T-helper 1 cell treated with Interleukin-12 subunit alpha and Interleukin-12 subunit beta and Interleukin-4 antibody, amounts not matched to agents 30 ng/mL and 1 ng/mL, for 36 hours (primary cell): ENCODE measurements at regions not wholly inside any gene's neighbourhood (a gene's known extent, or its start where the extent isn't known, plus 50 kb on each side); places are given as distances from the start of the nearest gene placed in this dataset.
"Not testable (repeated sequence)": the region's sequence is repeated elsewhere in the genome, so short reads cannot be mapped to it uniquely, and the experiment has no call there.

Experiments
- intact Hi-C: fragments of 100-400 bp; cut with micrococcal nuclease; formaldehyde crosslinking; loops from one replicate; pipeline ENCODE4 v1.15.1; 2024

GRCh38 chr7:24392774-24393173, 108.8 kb downstream of the NPY start:
- intact Hi-C loops: no loop called here

GRCh38 chr7:24395512-24395911, 111.5 kb downstream of the NPY start:
- intact Hi-C loops: no loop called here

GRCh38 chr7:24396387-24396786, 112.4 kb downstream of the NPY start:
- intact Hi-C loops: not testable (repeated sequence)

DNA sequence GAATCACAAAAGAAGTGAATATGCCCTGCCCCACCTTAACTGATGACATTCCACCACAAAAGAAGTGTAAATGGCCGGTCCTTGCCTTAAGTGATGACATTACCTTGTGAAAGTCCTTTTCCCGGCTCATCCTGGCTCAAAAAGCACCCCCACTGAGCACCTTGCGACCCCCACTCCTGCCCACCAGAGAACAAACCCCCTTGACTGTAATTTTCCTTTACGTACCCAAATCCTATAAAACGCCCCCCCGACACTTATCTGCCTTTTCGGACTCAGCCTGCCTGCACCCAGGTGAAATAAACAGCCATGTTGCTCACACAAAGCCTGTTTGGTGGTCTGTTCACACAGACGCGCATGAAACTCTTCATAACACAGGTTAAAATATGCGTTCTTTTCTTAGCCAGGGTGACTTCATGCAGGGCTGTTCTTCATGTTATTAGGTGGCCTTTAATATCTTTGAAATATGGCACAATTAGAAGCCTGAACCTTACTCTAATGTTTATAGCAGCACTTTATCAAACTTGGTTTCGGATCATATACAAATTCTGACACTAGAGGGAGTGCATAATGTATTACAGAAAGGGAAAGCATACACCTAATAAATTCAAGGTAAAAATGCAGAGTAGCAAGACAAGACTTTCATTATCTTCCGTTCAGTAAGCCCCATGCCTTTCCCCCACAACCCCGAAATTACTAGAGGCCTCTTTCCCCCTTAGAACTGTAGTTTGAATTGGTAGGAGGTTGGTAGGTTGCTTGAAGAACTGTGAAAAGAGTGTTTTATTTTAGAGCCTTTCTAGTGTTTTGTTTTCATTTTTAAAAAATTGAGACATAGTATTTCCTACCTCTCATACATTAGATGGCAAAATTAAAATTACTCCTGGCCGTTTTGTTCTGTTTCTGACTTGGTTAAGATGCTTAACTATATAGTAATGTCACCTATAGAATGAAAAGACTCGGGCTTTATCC, 117.9 kb downstream of the NPY start:
- intact Hi-C loops: loop anchor here (1.0 to 2.0 kb wide), 3 partner anchors 186 to 697 kb away; no protein-coding TSS in a partner anchor

DNA sequence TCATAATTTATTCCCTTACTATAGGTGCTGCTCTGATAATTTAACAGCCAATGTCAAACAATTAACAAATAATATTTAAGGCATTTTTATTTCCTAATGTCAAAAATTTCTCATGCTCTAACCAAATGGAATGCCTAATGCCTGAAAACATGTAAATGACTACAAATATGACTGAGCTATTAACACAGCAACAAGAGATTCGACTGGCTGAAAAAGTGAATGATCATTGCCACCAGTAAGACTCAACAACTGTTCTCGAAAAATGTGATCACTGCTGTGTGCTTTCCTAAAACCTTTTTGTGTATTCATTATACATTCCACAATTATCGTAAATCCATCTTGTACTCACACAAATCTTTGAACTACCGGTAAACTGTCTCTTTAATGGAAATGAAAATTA, 118.7 kb downstream of the NPY start:
- intact Hi-C loops: loop anchor here (1.0 to 2.0 kb wide), 3 partner anchors 186 to 696 kb away; no protein-coding TSS in a partner anchor

GRCh38 chr7:24403557-24403956, 119.6 kb downstream of the NPY start:
- intact Hi-C loops: loop anchor here (2.0 kb wide), 1 partner anchor 695 kb away; no protein-coding TSS in a partner anchor

GRCh38 chr7:24404315-24404714, 120.3 kb downstream of the NPY start:
- intact Hi-C loops: no loop called here

DNA sequence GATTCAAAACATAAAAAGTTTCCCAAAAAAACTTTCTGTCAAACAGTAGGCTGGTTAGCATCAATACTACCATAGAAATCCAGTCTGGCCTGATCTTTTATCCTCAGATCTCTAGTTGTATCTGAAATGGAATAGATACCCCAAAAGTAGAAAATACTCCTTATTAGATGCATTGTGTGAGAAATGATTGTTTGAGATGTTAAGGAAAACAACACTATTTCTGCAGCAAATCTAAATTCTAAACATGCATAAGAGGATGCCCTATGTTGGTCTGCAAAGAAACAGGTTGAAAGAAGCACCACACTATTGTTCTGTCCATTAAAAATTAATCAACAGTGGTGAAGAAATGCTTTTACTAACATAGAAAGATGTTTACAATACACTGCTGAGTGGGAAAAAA, 121.0 kb downstream of the NPY start:
- intact Hi-C loops: no loop called here

GRCh38 chr7:24406053-24406788, 122.2 kb downstream of the NPY start:
- intact Hi-C loops: no loop called here

GRCh38 chr7:24406789-24407299, 122.9 kb downstream of the NPY start:
- intact Hi-C loops: no loop called here

GRCh38 chr7:24407965-24408364, 124.0 kb downstream of the NPY start:
- intact Hi-C loops: no loop called here

DNA sequence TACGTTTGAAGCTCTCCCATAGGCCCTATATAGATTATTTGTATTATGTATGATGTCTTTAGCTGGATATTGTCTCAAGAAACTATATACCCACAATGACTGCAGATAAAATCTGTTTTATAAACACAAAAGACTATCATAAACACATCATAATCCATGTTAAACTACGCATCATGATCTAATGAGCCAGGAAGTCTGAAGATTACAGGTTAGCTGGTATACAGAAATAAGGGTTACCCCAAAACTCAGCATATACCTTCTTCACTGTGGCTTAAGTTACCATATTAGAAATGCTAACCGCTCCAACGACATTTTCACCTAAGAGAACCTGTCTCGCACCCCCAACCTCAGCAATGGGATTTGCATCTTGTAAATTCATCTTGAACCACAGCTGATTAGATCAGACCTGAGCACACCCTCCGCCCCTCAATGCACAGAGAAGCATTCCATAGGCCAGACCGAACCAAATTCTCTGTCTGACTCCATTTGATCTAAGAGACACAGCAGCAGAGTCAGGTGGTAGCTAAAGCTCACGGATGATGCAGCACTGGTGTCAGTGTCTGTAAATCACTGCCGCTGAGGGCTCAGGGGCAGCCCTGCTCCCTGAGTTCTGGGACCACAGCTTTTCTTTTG, 124.9 kb downstream of the NPY start:
- intact Hi-C loops: no loop called here

GRCh38 chr7:24409431-24410024, 125.5 kb downstream of the NPY start:
- intact Hi-C loops: no loop called here

GRCh38 chr7:24411226-24411625, 127.2 kb downstream of the NPY start:
- intact Hi-C loops: no loop called here

GRCh38 chr7:24417526-24418120, 133.6 kb downstream of the NPY start:
- intact Hi-C loops: no loop called here

DNA sequence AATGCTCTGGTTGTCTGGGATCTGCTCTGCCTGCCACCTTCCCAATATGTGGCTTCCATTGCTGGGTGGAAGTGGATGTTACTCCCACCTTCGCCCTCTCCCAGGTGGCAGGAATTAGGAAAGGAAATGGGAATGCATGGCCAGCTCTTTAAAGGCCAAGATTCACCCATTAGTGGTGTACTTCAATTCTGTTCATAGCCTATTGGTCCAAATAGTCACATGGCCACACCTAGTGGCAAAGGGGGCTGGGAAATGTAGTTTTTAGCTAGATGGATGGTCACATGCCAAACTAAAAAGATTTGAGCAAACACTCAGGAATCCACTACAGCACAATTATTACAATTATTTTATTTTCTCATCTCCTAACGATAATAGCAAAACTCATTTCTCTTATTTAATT, 135.1 kb downstream of the NPY start:
- intact Hi-C loops: no loop called here

GRCh38 chr7:24419511-24419910, 135.5 kb downstream of the NPY start:
- intact Hi-C loops: no loop called here

GRCh38 chr7:24422441-24423010, 138.5 kb downstream of the NPY start:
- intact Hi-C loops: no loop called here

GRCh38 chr7:24425664-24426063, 141.7 kb downstream of the NPY start:
- intact Hi-C loops: no loop called here

- intact Hi-C loops: no loop called here
These were observed 143.1 kb downstream of the NPY start for GRCh38 chr7:24427048-24427447.
